Ishikawa (cell line): ENCODE measurements at regions not wholly inside any gene's neighbourhood (a gene's known extent, or its start where the extent isn't known, plus 50 kb on each side); places are given as distances from the start of the nearest gene placed in this dataset.

Experiments
- CEBPB ChIP-seq: IDR thresholded peaks from 2 replicates; pipeline ENCODE4 v1.6.1; 2012
- CREB1 ChIP-seq: IDR thresholded peaks from 2 replicates; pipeline ENCODE4 v1.6.1; 2012; ENCODE audit warnings: low read depth
- EP300 ChIP-seq: IDR thresholded peaks from 2 replicates; pipeline ENCODE4 v1.6.1; 2012; ENCODE audit warnings: borderline replicate concordance
- TCF12 ChIP-seq: IDR thresholded peaks from 2 replicates; pipeline ENCODE4 v1.6.1; 2012; ENCODE audit warnings: low read depth
- TEAD4 ChIP-seq: IDR thresholded peaks from 2 replicates; pipeline ENCODE4 v1.6.1; 2012
- YY1 ChIP-seq: IDR thresholded peaks from 2 replicates; pipeline ENCODE4 v1.6.1; 2012; ENCODE audit warnings: low read depth
- TF ChIP-seq, protein P1 (sequence below): IDR thresholded peaks from 2 replicates; pipeline ENCODE4 v1.6.1; 2012; ENCODE audit warnings: low read depth, mild to moderate bottlenecking

DNA sequence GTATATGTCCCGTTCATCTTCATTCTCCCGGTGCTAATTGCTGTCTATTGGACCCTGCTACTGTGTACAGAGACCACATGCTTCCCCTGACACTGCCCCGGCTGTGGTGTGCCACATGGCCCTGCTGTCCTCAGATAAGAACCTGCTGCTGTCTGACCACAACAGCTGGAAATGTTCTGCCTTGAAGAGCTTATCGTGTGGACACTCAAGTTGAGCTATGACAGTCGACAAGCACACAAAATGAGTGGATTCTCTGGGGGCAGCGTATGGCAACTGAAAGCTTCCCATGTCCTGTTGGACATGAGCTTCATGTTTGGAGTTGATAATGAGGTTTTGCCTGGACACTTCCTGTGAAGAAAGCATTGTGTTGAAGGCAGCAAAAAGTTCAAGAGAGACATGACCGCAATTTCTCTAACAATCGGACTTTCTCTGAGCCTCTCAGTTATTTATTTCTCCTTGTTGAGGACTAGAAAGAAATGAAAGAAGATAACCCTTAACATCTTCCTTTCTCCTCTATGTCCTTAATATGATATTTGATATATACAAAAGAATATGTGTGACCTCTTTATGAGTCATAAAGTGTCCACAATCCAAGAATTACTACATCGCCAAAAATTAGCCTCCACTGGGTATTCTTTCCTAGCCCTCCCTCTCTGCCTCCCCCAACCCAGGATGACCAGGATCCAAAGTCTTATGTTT, 187.1 kb upstream of the TCF21 start:
- TF ChIP-seq, protein P1, sequence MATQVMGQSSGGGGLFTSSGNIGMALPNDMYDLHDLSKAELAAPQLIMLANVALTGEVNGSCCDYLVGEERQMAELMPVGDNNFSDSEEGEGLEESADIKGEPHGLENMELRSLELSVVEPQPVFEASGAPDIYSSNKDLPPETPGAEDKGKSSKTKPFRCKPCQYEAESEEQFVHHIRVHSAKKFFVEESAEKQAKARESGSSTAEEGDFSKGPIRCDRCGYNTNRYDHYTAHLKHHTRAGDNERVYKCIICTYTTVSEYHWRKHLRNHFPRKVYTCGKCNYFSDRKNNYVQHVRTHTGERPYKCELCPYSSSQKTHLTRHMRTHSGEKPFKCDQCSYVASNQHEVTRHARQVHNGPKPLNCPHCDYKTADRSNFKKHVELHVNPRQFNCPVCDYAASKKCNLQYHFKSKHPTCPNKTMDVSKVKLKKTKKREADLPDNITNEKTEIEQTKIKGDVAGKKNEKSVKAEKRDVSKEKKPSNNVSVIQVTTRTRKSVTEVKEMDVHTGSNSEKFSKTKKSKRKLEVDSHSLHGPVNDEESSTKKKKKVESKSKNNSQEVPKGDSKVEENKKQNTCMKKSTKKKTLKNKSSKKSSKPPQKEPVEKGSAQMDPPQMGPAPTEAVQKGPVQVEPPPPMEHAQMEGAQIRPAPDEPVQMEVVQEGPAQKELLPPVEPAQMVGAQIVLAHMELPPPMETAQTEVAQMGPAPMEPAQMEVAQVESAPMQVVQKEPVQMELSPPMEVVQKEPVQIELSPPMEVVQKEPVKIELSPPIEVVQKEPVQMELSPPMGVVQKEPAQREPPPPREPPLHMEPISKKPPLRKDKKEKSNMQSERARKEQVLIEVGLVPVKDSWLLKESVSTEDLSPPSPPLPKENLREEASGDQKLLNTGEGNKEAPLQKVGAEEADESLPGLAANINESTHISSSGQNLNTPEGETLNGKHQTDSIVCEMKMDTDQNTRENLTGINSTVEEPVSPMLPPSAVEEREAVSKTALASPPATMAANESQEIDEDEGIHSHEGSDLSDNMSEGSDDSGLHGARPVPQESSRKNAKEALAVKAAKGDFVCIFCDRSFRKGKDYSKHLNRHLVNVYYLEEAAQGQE, result no peak
- TF ChIP-seq YY1, result no peak
- TF ChIP-seq CEBPB, result no peak
- no peak for TF ChIP-seq TCF12
- TF ChIP-seq CREB1, result no peak
- no peak for TF ChIP-seq TEAD4
- TF ChIP-seq EP300, result no peak
